H9 (cell line): ENCODE measurements at regions not wholly inside any gene's neighbourhood (a gene's known extent, or its start where the extent isn't known, plus 50 kb on each side); places are given as distances from the start of the nearest gene placed in this dataset.

Experiments
- DNase-seq: peaks from one replicate; pipeline ENCODE4 v3.0.0-alpha.2; 2017
- H2AFZ ChIP-seq: one replicate; pipeline ENCODE4 v1.6.1; 2013; ENCODE audit warnings: mild to moderate bottlenecking, low read length, control low read depth, moderate library complexity
- H2AK5ac ChIP-seq: 2 replicates; pipeline ENCODE4 v1.6.1; 2013; ENCODE audit warnings: low read length, control low read depth, mixed read lengths; ENCODE audit not compliant: insufficient read length
- H2BK120ac ChIP-seq: one replicate; pipeline ENCODE4 v1.6.1; 2013; ENCODE audit warnings: low read depth, mild to moderate bottlenecking, low read length, control low read depth, inconsistent platforms; ENCODE audit not compliant: poor library complexity, severe bottlenecking
- H2BK12ac ChIP-seq: 2 replicates; pipeline ENCODE4 v1.6.1; 2013; ENCODE audit warnings: low read length, control low read depth, mixed read lengths, low read depth; ENCODE audit not compliant: insufficient read length
- H2BK15ac ChIP-seq: 2 replicates; pipeline ENCODE4 v1.6.1; 2013; ENCODE audit warnings: low read depth, low read length, control low read depth
- H2BK20ac ChIP-seq: one replicate; pipeline ENCODE4 v1.6.1; 2013; ENCODE audit warnings: low read depth, mild to moderate bottlenecking, low read length, control low read depth, inconsistent platforms; ENCODE audit not compliant: poor library complexity, severe bottlenecking
- H2BK5ac ChIP-seq: 2 replicates; pipeline ENCODE4 v1.6.1; 2013; ENCODE audit warnings: low read length, control low read depth, mixed read lengths; ENCODE audit not compliant: insufficient read length
- H3K14ac ChIP-seq: 2 replicates; pipeline ENCODE4 v1.6.1; 2013; ENCODE audit warnings: low read length, control low read depth; ENCODE audit not compliant: insufficient read depth
- H3K18ac ChIP-seq: 2 replicates; pipeline ENCODE4 v1.6.1; 2013; ENCODE audit warnings: low read depth, mild to moderate bottlenecking, mixed read lengths, low read length, control low read depth; ENCODE audit not compliant: insufficient read length
- H3K23ac ChIP-seq: 2 replicates; pipeline ENCODE4 v1.6.1; 2013; ENCODE audit warnings: low read length, control low read depth, mixed read lengths, low read depth; ENCODE audit not compliant: insufficient read length
- H3K23me2 ChIP-seq: 2 replicates; pipeline ENCODE4 v1.6.1; 2013; ENCODE audit warnings: low read depth, mild to moderate bottlenecking, mixed read lengths, low read length, control low read depth; ENCODE audit not compliant: insufficient read length, poor library complexity, severe bottlenecking
- H3K27ac ChIP-seq: 2 replicates; pipeline ENCODE4 v1.5.1; 2013; ENCODE audit warnings: low read length, control low read depth, mixed read lengths, low read depth; ENCODE audit not compliant: insufficient read length
- H3K27me3 ChIP-seq: 2 replicates; pipeline ENCODE4 v1.6.1; 2013; ENCODE audit warnings: low read length, control low read depth, inconsistent platforms; ENCODE audit not compliant: insufficient read depth
- H3K4ac ChIP-seq: 2 replicates; pipeline ENCODE4 v1.6.1; 2013; ENCODE audit warnings: low read depth, mild to moderate bottlenecking, control low read depth, inconsistent platforms, low read length, moderate library complexity
- H3K4me1 ChIP-seq: 2 replicates; pipeline ENCODE4 v1.6.1; 2013; ENCODE audit warnings: low read length, control low read depth, inconsistent platforms; ENCODE audit not compliant: insufficient read depth
- H3K4me2 ChIP-seq: 2 replicates; pipeline ENCODE4 v1.6.1; 2013; ENCODE audit warnings: low read length, control low read depth, mixed read lengths; ENCODE audit not compliant: insufficient read length, insufficient read depth
- H3K56ac ChIP-seq: 2 replicates; pipeline ENCODE4 v1.6.1; 2013; ENCODE audit warnings: low read depth, mild to moderate bottlenecking, mixed read lengths, low read length, control low read depth; ENCODE audit not compliant: insufficient read length
- H3K79me1 ChIP-seq: 2 replicates; pipeline ENCODE4 v1.6.1; 2013; ENCODE audit warnings: low read depth, mild to moderate bottlenecking, moderate library complexity, low read length, control low read depth, inconsistent platforms; ENCODE audit not compliant: insufficient read depth, poor library complexity, severe bottlenecking
- H3K79me2 ChIP-seq: 2 replicates; pipeline ENCODE4 v1.6.1; 2013; ENCODE audit warnings: low read length, control low read depth, inconsistent platforms; ENCODE audit not compliant: insufficient read depth
- H3K9ac ChIP-seq: 2 replicates; pipeline ENCODE4 v1.6.1; 2013; ENCODE audit warnings: low read length, control low read depth, mixed read lengths; ENCODE audit not compliant: insufficient read length; ENCODE audit errors: extremely low read depth
- H3K9me3 ChIP-seq: one replicate; pipeline ENCODE4 v1.6.1; 2013; ENCODE audit warnings: low read depth, low read length, inconsistent platforms; ENCODE audit not compliant: control insufficient read depth
- H3T11ph ChIP-seq: one replicate; pipeline ENCODE4 v1.6.1; 2013; ENCODE audit warnings: mild to moderate bottlenecking, low read length, control low read depth, inconsistent platforms
- H4K20me1 ChIP-seq: one replicate; pipeline ENCODE4 v1.6.1; 2013; ENCODE audit not compliant: control insufficient read depth, insufficient read length, insufficient read depth
- H4K5ac ChIP-seq: 2 replicates; pipeline ENCODE4 v1.6.1; 2013; ENCODE audit warnings: low read depth, mild to moderate bottlenecking, mixed read lengths, low read length, control low read depth; ENCODE audit not compliant: insufficient read length
- H4K8ac ChIP-seq: replicated peaks from 2 replicates; pipeline ENCODE4 v1.6.1; 2013; ENCODE audit warnings: low read length, control low read depth, mixed read lengths, low read depth; ENCODE audit not compliant: insufficient read length
- H4K91ac ChIP-seq: 2 replicates; pipeline ENCODE4 v1.6.1; 2013; ENCODE audit warnings: low read depth, mild to moderate bottlenecking, moderate library complexity, mixed read lengths, low read length, control low read depth; ENCODE audit not compliant: insufficient read length
- H3K27ac Mint-ChIP-seq, 3 experiments: 2 replicates in 2 of 3; 3 replicates in 1 of 3; pipeline ENCODE4 v1.8.0; 2020 to 2021; ENCODE audit warnings: mixed read lengths in 3 of 3, mild to moderate bottlenecking in 1 of 3, moderate library complexity in 1 of 3
- H3K27me3 Mint-ChIP-seq: 2 replicates; pipeline ENCODE4 v1.8.0; 2021; ENCODE audit warnings: low read depth, mild to moderate bottlenecking, moderate library complexity, mixed read lengths
- H3K36me3 Mint-ChIP-seq, 3 experiments: 2 replicates in 2 of 3; 3 replicates in 1 of 3; pipeline ENCODE4 v1.8.0; 2020 to 2021; ENCODE audit warnings: low read depth in 3 of 3, mixed read lengths in 3 of 3; ENCODE audit not compliant: insufficient read depth in 1 of 3
- H3K4me1 Mint-ChIP-seq, 2 experiments: 2 replicates each; pipeline ENCODE4 v1.8.0; 2020; ENCODE audit warnings: mixed read lengths in 2 of 2
- H3K4me3 Mint-ChIP-seq, 2 experiments: 2 replicates in 1 of 2; 3 replicates in 1 of 2; pipeline ENCODE4 v1.8.0; 2020 to 2021; ENCODE audit warnings: mild to moderate bottlenecking in 2 of 2, mixed read lengths in 2 of 2, moderate library complexity in 1 of 2
- H3K9me3 Mint-ChIP-seq, 2 experiments: 2 replicates in 1 of 2; 3 replicates in 1 of 2; pipeline ENCODE4 v1.8.0; 2020; ENCODE audit warnings: mild to moderate bottlenecking in 2 of 2, mixed read lengths in 2 of 2, moderate library complexity in 1 of 2
- CTCF ChIP-seq: fragments of 200-600 bp; sonication (generic); conservative IDR thresholded peaks from 3 replicates; pipeline ENCODE4 v1.8.0; 2021; ENCODE audit warnings: antibody characterized with exemption, mild to moderate bottlenecking
- WGBS: extraction: QIAGEN DNeasy Blood & Tissue Kit; methylation state at CpG from one replicate; pipeline ENCODE4 v1.1.7; 2013; ENCODE audit warnings: missing lambda C conversion rate, low lambda C conversion rate, mixed read lengths; ENCODE audit not compliant: insufficient read length; ENCODE audit errors: extremely low coverage; 5-methylcytosine and 5-hydroxymethylcytosine counted together

GRCh38 chr12:18895540-18895939 is 157.6 kb downstream of the CAPZA3 start:
- H3K79me1 ChIP-seq = no peaks in the 10 kb centered on the region
- H3K14ac ChIP-seq = no peak overlapping the region
- H3K27ac ChIP-seq = no peak overlapping the region
- H2AFZ ChIP-seq = no peak overlapping the region
- no CpG with 5 or more reads among the region's 9 CpGs for WGBS
- H4K8ac ChIP-seq = no peak overlapping the region
- no peak overlapping the region for H3K56ac ChIP-seq
- no peak overlapping the region for H4K5ac ChIP-seq
- no peak overlapping the region for H4K91ac ChIP-seq
- H2BK120ac ChIP-seq = no peak overlapping the region
- no peaks in the 10 kb centered on the region for H3K23me2 ChIP-seq
- no peak overlapping the region for H3K23ac ChIP-seq
- H3T11ph ChIP-seq = no peak overlapping the region
- Mint-ChIP-seq H3K4me1 (peaks cover 38 to 42% of the 10 kb centered on the region in 2 experiments), H3K9me3 (peaks cover 19 to 26% of the 10 kb centered on the region in 2 experiments), H3K36me3 (peaks cover 4 to 38% (median 9%) of the 10 kb centered on the region in 3 experiments), H3K27me3 (no peaks in the 10 kb centered on the region; the same call in 1 of the 2 replicates), H3K4me3 (no peak overlapping the region), H3K27ac (no peak overlapping the region; a peak in 1 of 7 replicates)
- H2BK15ac ChIP-seq = no peak overlapping the region
- H2BK20ac ChIP-seq = no peak overlapping the region
- no peaks in the 10 kb centered on the region for H3K9me3 ChIP-seq
- no peak overlapping the region for H2BK12ac ChIP-seq
- no peak overlapping the region for H3K4ac ChIP-seq
- H3K27me3 ChIP-seq = no peaks in the 10 kb centered on the region
- no peaks in the 10 kb centered on the region for H4K20me1 ChIP-seq
- no peak for TF ChIP-seq CTCF
- no peaks in the 10 kb centered on the region for H3K79me2 ChIP-seq
- H3K4me2 ChIP-seq = no peak overlapping the region
- no peak overlapping the region for H2BK5ac ChIP-seq
- H3K4me1 ChIP-seq = no peaks in the 10 kb centered on the region; the same call in 1 of the 2 replicates
- H3K9ac ChIP-seq = no peak overlapping the region
- no peak overlapping the region for H3K18ac ChIP-seq
- no peak overlapping the region for H2AK5ac ChIP-seq
- DNase-seq = no peak
